GM12878 (cell line): ENCODE measurements at regions not wholly inside any gene's neighbourhood (a gene's known extent, or its start where the extent isn't known, plus 50 kb on each side); places are given as distances from the start of the nearest gene placed in this dataset.

Experiments
- ATAC-seq: fragments of 200-7000 bp; cut with Tn5 transposase; 3 replicates; pipeline ENCODE4 v1.9.1; 2020; ENCODE audit warnings: mild to moderate bottlenecking, moderate library complexity
- BruUV-seq: library from RNA; stranded (reverse); fragments of 400-500 nt; replicated peaks from 2 replicates; lab custom pipeline; 2021; lab: Mats Ljungman, UMichigan
- CTCF ChIA-PET: fragments of 300-600 bp; sonication (Branson Sonifier 250); formaldehyde crosslinking; extraction: SDS; loops from one replicate; lab custom pipeline; 2021; ENCODE audit warnings: inconsistent platforms; lab: Yijun Ruan, JAX
- POLR2A ChIA-PET: fragments of 350-600 bp; formaldehyde crosslinking; extraction: SDS; loops from one replicate; lab custom pipeline; 2021; ENCODE audit warnings: inconsistent platforms; lab: Charles Lee
- RAD21 ChIA-PET: fragments of 300-600 bp; sonication (Branson Sonifier 250); formaldehyde crosslinking; loops from one replicate; lab custom pipeline; 2023; ENCODE audit warnings: antibody characterized with exemption; ENCODE audit not compliant: unreplicated experiment; lab: Charles Lee
- SMC1A ChIA-PET: fragments of 300-600 bp; sonication (Branson Sonifier 250); formaldehyde crosslinking; loops from one replicate; lab custom pipeline; 2023; ENCODE audit not compliant: unreplicated experiment, uncharacterized antibody; lab: Charles Lee
- DNase-seq: peaks from one replicate; pipeline ENCODE4 v3.0.0-alpha.2; 2011; ENCODE audit warnings: low read depth, low spot score
- FAIRE-seq: peaks from 3 replicates; lab custom pipeline; 2011; peaks lifted over from hg19 to GRCh38; lab: Jason Lieb, UNC
- H2AFZ ChIP-seq: 2 replicates; pipeline ENCODE4 v1.6.0; 2011; ENCODE audit warnings: low read depth, low read length, control low read depth; ENCODE audit not compliant: control insufficient read depth
- H3K27ac ChIP-seq: 2 replicates; pipeline ENCODE4 v1.5.1; 2011; ENCODE audit warnings: control low read depth; ENCODE audit not compliant: control insufficient read depth, insufficient read depth
- H3K27me3 ChIP-seq, 2 experiments: replicated peaks in 1 of 2; 2 replicates each; pipeline versions ENCODE4 v1.6.0 to v1.6.1; 2011; ENCODE audit warnings: low read length in 1 of 2; ENCODE audit not compliant: control insufficient read depth in 2 of 2, insufficient read depth in 2 of 2
- H3K36me3 ChIP-seq, 2 experiments: 2 replicates each; pipeline ENCODE4 v1.5.1; 2011; ENCODE audit warnings: low read length in 1 of 2; ENCODE audit not compliant: control insufficient read depth in 2 of 2, insufficient read depth in 2 of 2
- H3K4me1 ChIP-seq: 2 replicates; pipeline ENCODE4 v1.6.1; 2011; ENCODE audit warnings: mild to moderate bottlenecking, low read length, moderate library complexity, mixed read lengths; ENCODE audit not compliant: control insufficient read depth, insufficient read depth
- H3K4me2 ChIP-seq: 2 replicates; pipeline ENCODE4 v1.6.0; 2011; ENCODE audit warnings: control low read depth; ENCODE audit not compliant: control insufficient read depth, insufficient read depth
- H3K4me3 ChIP-seq: fragments of 200-600 bp; sonication (generic); 2 replicates; pipeline ENCODE4 v1.5.1; 2016
- H3K79me2 ChIP-seq: 2 replicates; pipeline ENCODE4 v1.6.0; 2011; ENCODE audit warnings: low read length; ENCODE audit not compliant: control insufficient read depth, insufficient read depth
- H3K9ac ChIP-seq: 2 replicates; pipeline ENCODE4 v1.8.0; 2011; ENCODE audit warnings: low read length, control low read depth, mixed read lengths; ENCODE audit not compliant: control insufficient read depth, insufficient read depth
- H3K9me3 ChIP-seq: replicated peaks from 3 replicates; pipeline ENCODE4 v1.5.1; 2011; ENCODE audit warnings: mild to moderate bottlenecking, low read length; ENCODE audit not compliant: control insufficient read depth, insufficient read depth
- H4K20me1 ChIP-seq: 2 replicates; pipeline ENCODE4 v1.6.0; 2011; ENCODE audit not compliant: control insufficient read depth, insufficient read depth
- ATF2 ChIP-seq: IDR thresholded peaks from 2 replicates; pipeline ENCODE4 v1.6.1; 2012; ENCODE audit warnings: low read length, inconsistent platforms
- BRCA1 ChIP-seq: IDR thresholded peaks from 2 replicates; pipeline ENCODE4 v1.6.1; 2011; ENCODE audit warnings: low read depth, low read length, improper control_type of control experiment
- ESRRA ChIP-seq: IDR thresholded peaks from 2 replicates; pipeline ENCODE4 v1.6.1; 2012; ENCODE audit warnings: mild to moderate bottlenecking, low read length, improper control_type of control experiment
- IKZF2 ChIP-seq, 2 experiments: fragments of 450-650 bp; IDR thresholded peaks; 2 replicates each; pipeline ENCODE4 v1.6.1; 2017; ENCODE audit warnings: mild to moderate bottlenecking in 2 of 2, moderate library complexity in 2 of 2
- MTA2 ChIP-seq: fragments of 450-650 bp; IDR thresholded peaks from 2 replicates; pipeline ENCODE4 v1.6.1; 2016; ENCODE audit warnings: low read depth, mild to moderate bottlenecking, moderate library complexity
- NBN ChIP-seq: fragments of 450-650 bp; IDR thresholded peaks from 2 replicates; pipeline ENCODE4 v1.6.1; 2016
- NFXL1 ChIP-seq: fragments of 450-650 bp; IDR thresholded peaks from 2 replicates; pipeline ENCODE4 v1.6.1; 2017; ENCODE audit warnings: antibody characterized with exemption, mild to moderate bottlenecking, borderline replicate concordance
- NKRF ChIP-seq: fragments of 450-650 bp; conservative IDR thresholded peaks from 2 replicates; pipeline ENCODE4 v1.6.1; 2017; ENCODE audit warnings: mild to moderate bottlenecking, moderate library complexity
- PAX5 ChIP-seq: IDR thresholded peaks from 2 replicates; pipeline ENCODE4 v1.6.1; 2011; ENCODE audit warnings: low read depth, low read length, borderline replicate concordance
- POLR2A ChIP-seq: IDR thresholded peaks from 2 replicates; pipeline ENCODE4 v1.6.1; 2011; ENCODE audit warnings: low read depth, mild to moderate bottlenecking, low read length
- SREBF1 ChIP-seq: IDR thresholded peaks from 2 replicates; pipeline ENCODE4 v1.6.1; 2012; ENCODE audit warnings: mild to moderate bottlenecking, low read length
- SUZ12 ChIP-seq: fragments of 200-600 bp; sonication (generic); IDR thresholded peaks from one replicate; pipeline ENCODE4 v1.6.1; 2018; ENCODE audit warnings: antibody characterized with exemption, mild to moderate bottlenecking; ENCODE audit not compliant: unreplicated experiment
- USF2 ChIP-seq: IDR thresholded peaks from 2 replicates; pipeline ENCODE4 v1.6.1; 2011; ENCODE audit warnings: low read depth, low read length, improper control_type of control experiment, borderline replicate concordance
- YBX1 ChIP-seq: fragments of 450-650 bp; IDR thresholded peaks from 2 replicates; pipeline ENCODE4 v1.6.1; 2016; ENCODE audit warnings: antibody characterized with exemption
- YY1 ChIP-seq: IDR thresholded peaks from 2 replicates; pipeline ENCODE4 v1.6.1; 2011; ENCODE audit warnings: low read depth, mild to moderate bottlenecking, low read length
- ZNF24 ChIP-seq: fragments of 450-650 bp; IDR thresholded peaks from 2 replicates; pipeline ENCODE4 v1.6.1; 2017; ENCODE audit warnings: antibody characterized with exemption, mild to moderate bottlenecking
- ZNF384 ChIP-seq: IDR thresholded peaks from 2 replicates; pipeline ENCODE4 v1.6.1; 2012; ENCODE audit warnings: low read depth, mild to moderate bottlenecking, low read length, improper control_type of control experiment, borderline replicate concordance
- ZNF622 ChIP-seq: fragments of 450-650 bp; IDR thresholded peaks from 2 replicates; pipeline ENCODE4 v1.6.1; 2017; ENCODE audit warnings: mild to moderate bottlenecking, inconsistent platforms
- WGBS: methylation state at CpG from one replicate; pipeline ENCODE4 v1.1.6; 2016; ENCODE audit warnings: low lambda C conversion rate; ENCODE audit not compliant: insufficient replicate concordance, insufficient coverage; ENCODE audit errors: missing lambda C conversion rate; 5-methylcytosine and 5-hydroxymethylcytosine counted together
- in situ Hi-C: fragments of 300-500 bp; cut with MboI; formaldehyde crosslinking; loops from 9 replicates; pipeline ENCODE4 v1.14.3; 2018; ENCODE audit warnings: mixed read lengths
- intact Hi-C: fragments of 100-400 bp; cut with micrococcal nuclease; formaldehyde crosslinking; loops from one replicate; pipeline ENCODE4 v1.14.2; 2022; ENCODE audit not compliant: unreplicated experiment

- TF ChIP-seq NFXL1 (no peak), ZNF622 (no peak), MTA2 (no peak), SUZ12 (no peak), ZNF384 (no peak), ESRRA (no peak), ATF2 (no peak), IKZF2 (IDR thresholded peaks at IDR 0.05) (no peak), NKRF (no peak), PAX5 (no peak), POLR2A (no peak), SREBF1 (no peak), YY1 (no peak), BRCA1 (no peak), ZNF24 (no peak), YBX1 (no peak), USF2 (no peak), NBN (no peak)
- intact Hi-C loops (no loop called here), in situ Hi-C loops (no loop called here)
- SMC1A ChIA-PET = interaction anchor here (1.8 kb wide), 1 partner anchor 12 kb away, joined by 5 read pairs; no protein-coding TSS in a partner anchor
- DNase-seq (no peak), ATAC-seq (no peak), FAIRE-seq (no peak)
- Histone ChIP-seq H3K9me3 (no peaks in the 10 kb centered on the region; the same call in 2 of the 3 replicates), H3K27me3 (no peaks in the 10 kb centered on the region), H3K27ac (no peak overlapping the region), H4K20me1 (no peaks in the 10 kb centered on the region), H3K4me1 (no peaks in the 10 kb centered on the region), H2AFZ (no peak overlapping the region), H3K4me3 (no peak overlapping the region), H3K79me2 (no peaks in the 10 kb centered on the region), H3K4me2 (no peak overlapping the region), H3K36me3 (no peaks in the 10 kb centered on the region), H3K9ac (no peak overlapping the region)
- 71% methylated on average over 15 of the region's 15 CpGs for WGBS
- CTCF ChIA-PET = no interaction called here
- POLR2A ChIA-PET = interaction anchor here (0.6 kb wide), 1 partner anchor 36 kb away, joined by 3 read pairs; no protein-coding TSS in a partner anchor
- RAD21 ChIA-PET = interaction anchor here (0.7 kb wide), 1 partner anchor 22 kb away, joined by 3 read pairs; no protein-coding TSS in a partner anchor
- no TSS peak for BruUV-seq
Measured at GRCh38 chr14:76271041-76271755, 104.7 kb upstream of the ESRRB start.
